ENCODE measurements at regions not wholly inside any gene's neighbourhood (a gene's known extent, or its start where the extent isn't known, plus 50 kb on each side); places are given as distances from the start of the nearest gene placed in this dataset.

DNA sequence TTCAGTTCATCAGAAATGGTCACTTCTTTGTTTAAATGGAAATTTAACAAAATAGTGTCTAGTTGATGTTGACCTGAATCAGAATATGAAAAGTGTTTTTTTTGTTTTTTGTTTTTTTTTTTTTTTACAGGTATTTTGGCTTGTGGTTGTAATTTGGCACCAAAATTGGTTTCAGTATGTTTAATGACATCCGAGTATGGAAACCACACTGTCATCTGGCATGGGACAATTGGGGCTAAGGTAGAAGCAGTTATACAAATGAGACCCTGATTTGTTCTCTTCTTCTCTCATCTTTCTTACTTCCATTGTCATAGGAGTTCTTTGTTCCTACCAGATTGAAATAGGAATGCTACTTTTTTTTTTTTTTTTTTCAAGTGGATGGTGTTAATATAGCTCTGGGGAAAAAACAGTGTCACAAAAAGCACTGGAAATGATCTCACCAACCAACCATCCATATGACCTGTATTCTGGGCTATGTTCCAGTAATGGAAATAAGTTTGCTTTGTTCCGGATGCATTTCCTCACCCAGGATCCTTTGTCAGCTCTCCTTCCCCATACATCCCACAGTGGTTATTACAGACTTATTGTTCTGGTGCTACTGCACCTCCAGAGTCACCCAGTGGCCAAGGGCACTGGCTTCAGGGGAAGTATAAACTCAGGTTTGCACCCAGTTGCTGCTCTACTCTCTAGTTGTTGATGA, 95.8 kb downstream of the ATXN3L start:
- TF ChIP-seq, protein P1, sequence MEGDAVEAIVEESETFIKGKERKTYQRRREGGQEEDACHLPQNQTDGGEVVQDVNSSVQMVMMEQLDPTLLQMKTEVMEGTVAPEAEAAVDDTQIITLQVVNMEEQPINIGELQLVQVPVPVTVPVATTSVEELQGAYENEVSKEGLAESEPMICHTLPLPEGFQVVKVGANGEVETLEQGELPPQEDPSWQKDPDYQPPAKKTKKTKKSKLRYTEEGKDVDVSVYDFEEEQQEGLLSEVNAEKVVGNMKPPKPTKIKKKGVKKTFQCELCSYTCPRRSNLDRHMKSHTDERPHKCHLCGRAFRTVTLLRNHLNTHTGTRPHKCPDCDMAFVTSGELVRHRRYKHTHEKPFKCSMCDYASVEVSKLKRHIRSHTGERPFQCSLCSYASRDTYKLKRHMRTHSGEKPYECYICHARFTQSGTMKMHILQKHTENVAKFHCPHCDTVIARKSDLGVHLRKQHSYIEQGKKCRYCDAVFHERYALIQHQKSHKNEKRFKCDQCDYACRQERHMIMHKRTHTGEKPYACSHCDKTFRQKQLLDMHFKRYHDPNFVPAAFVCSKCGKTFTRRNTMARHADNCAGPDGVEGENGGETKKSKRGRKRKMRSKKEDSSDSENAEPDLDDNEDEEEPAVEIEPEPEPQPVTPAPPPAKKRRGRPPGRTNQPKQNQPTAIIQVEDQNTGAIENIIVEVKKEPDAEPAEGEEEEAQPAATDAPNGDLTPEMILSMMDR (IDR thresholded peaks at IDR 0.05; ENCODE audit: low read length): no peak
- TF ChIP-seq EZH2 (IDR thresholded peaks at IDR 0.05; ENCODE audit: borderline replicate concordance, low read length): no peak

All from OCI-LY1 (cell line).